ENCODE measurements at regions not wholly inside any gene's neighbourhood (a gene's known extent, or its start where the extent isn't known, plus 50 kb on each side); places are given as distances from the start of the nearest gene placed in this dataset.

- H3K27ac ChIP-seq (ENCODE audit: insufficient read depth, low read length), result no peak overlapping the region
- no peaks in the 10 kb centered on the region for H3K79me2 ChIP-seq (ENCODE audit: control insufficient read depth, insufficient read depth, low read length)
- TF ChIP-seq EZH2 (IDR thresholded peaks at IDR 0.05; ENCODE audit: low read length, missing control alignments), result no peak
- TF ChIP-seq, protein P1, sequence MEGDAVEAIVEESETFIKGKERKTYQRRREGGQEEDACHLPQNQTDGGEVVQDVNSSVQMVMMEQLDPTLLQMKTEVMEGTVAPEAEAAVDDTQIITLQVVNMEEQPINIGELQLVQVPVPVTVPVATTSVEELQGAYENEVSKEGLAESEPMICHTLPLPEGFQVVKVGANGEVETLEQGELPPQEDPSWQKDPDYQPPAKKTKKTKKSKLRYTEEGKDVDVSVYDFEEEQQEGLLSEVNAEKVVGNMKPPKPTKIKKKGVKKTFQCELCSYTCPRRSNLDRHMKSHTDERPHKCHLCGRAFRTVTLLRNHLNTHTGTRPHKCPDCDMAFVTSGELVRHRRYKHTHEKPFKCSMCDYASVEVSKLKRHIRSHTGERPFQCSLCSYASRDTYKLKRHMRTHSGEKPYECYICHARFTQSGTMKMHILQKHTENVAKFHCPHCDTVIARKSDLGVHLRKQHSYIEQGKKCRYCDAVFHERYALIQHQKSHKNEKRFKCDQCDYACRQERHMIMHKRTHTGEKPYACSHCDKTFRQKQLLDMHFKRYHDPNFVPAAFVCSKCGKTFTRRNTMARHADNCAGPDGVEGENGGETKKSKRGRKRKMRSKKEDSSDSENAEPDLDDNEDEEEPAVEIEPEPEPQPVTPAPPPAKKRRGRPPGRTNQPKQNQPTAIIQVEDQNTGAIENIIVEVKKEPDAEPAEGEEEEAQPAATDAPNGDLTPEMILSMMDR (conservative IDR thresholded peaks at IDR 0.05 in 1 of 2, IDR thresholded peaks at IDR 0.05 in 1 of 2; ENCODE audit: low read depth in 1 of 2, low read length in 2 of 2), result no peak
- H2AFZ ChIP-seq (ENCODE audit: low read length), result no peak overlapping the region
- no peaks in the 10 kb centered on the region for H3K36me3 ChIP-seq (ENCODE audit: control insufficient read depth, insufficient read depth, low read length)
- no peak overlapping the region for H3K9ac ChIP-seq (ENCODE audit: insufficient read depth, low read length)
- H3K27me3 ChIP-seq (ENCODE audit: control insufficient read depth, insufficient read depth, low read length), result no peaks in the 10 kb centered on the region
- no peaks in the 10 kb centered on the region for H3K9me3 ChIP-seq (ENCODE audit: control insufficient read depth, insufficient read depth, low read depth, low read length)
- no peaks in the 10 kb centered on the region for H4K20me1 ChIP-seq (ENCODE audit: control insufficient read depth, extremely low read depth, insufficient read depth, low read length)
- H3K4me3 ChIP-seq (replicated peaks in 1 of 4; ENCODE audit: control extremely low read depth in 1 of 4, insufficient read depth in 1 of 4, low read depth in 3 of 4, low read length in 4 of 4), result no peak overlapping the region
- no peaks in the 10 kb centered on the region for H3K4me1 ChIP-seq (ENCODE audit: control insufficient read depth, extremely low read depth, insufficient read depth, low read length)
- no peak for DNase-seq (ENCODE audit: low read depth in 2 of 2)
- H3K4me2 ChIP-seq (ENCODE audit: extremely low read depth, insufficient read depth, low read length), result no peak overlapping the region
These were observed 108.8 kb downstream of the GYPC start for GRCh38 chr2:126764686-126765265.

GRCh38 chr2:126765395-126765794, 109.4 kb downstream of the GYPC start:
- no peak for DNase-seq (ENCODE audit: low read depth in 2 of 2)
- H3K4me2 ChIP-seq (ENCODE audit: extremely low read depth, insufficient read depth, low read length), result no peak overlapping the region
- no peaks in the 10 kb centered on the region for H3K9me3 ChIP-seq (ENCODE audit: control insufficient read depth, insufficient read depth, low read depth, low read length)
- no peaks in the 10 kb centered on the region for H4K20me1 ChIP-seq (ENCODE audit: control insufficient read depth, extremely low read depth, insufficient read depth, low read length)
- H3K27me3 ChIP-seq (ENCODE audit: control insufficient read depth, insufficient read depth, low read length), result no peaks in the 10 kb centered on the region
- no peak overlapping the region for H3K9ac ChIP-seq (ENCODE audit: insufficient read depth, low read length)
- H3K27ac ChIP-seq (ENCODE audit: insufficient read depth, low read length), result no peak overlapping the region
- TF ChIP-seq EZH2 (IDR thresholded peaks at IDR 0.05; ENCODE audit: low read length, missing control alignments), result no peak
- TF ChIP-seq, protein P1 (conservative IDR thresholded peaks at IDR 0.05 in 1 of 2, IDR thresholded peaks at IDR 0.05 in 1 of 2; ENCODE audit: low read depth in 1 of 2, low read length in 2 of 2), result no peak
- H3K36me3 ChIP-seq (ENCODE audit: control insufficient read depth, insufficient read depth, low read length), result no peaks in the 10 kb centered on the region
- no peaks in the 10 kb centered on the region for H3K4me1 ChIP-seq (ENCODE audit: control insufficient read depth, extremely low read depth, insufficient read depth, low read length)
- H3K4me3 ChIP-seq (replicated peaks in 1 of 4; ENCODE audit: control extremely low read depth in 1 of 4, insufficient read depth in 1 of 4, low read depth in 3 of 4, low read length in 4 of 4), result no peak overlapping the region
- H3K79me2 ChIP-seq (ENCODE audit: control insufficient read depth, insufficient read depth, low read length), result no peaks in the 10 kb centered on the region
- H2AFZ ChIP-seq (ENCODE audit: low read length), result no peak overlapping the region

DNA sequence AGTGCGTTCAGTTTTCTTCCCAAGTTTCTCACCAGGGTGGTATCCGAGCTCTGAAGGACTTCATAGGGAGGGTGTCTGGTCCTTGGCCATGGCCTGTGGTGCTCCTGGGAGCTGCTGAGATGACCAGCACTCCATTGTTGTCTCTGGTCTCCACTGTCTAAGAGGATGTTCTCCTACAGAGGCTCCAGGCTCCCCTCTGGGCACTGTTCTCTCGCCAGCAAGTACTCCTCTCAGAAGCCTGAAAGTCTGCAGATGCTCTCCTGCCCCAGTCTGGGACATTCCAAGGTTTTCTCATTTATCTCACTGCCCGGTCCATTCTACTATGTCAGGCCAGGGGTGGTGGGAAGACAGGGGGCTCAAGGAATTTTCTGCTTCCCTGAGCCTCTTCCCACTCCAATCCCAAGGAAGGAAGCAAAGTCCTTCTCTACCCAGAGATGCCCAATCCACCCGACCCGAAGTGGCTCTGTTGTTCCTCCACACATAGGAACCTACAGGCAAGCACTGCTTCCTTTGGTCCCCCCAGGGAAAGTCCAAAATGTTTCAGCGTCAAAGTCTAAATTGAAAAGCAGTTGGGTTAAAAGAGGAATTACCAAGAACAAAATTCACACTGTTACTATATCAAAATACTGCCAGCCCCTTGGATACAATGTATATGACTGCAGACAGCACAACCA, 110.5 kb downstream of the GYPC start:
- Histone ChIP-seq H3K79me2 (ENCODE audit: control insufficient read depth, insufficient read depth, low read length) (no peaks in the 10 kb centered on the region), H3K9me3 (ENCODE audit: control insufficient read depth, insufficient read depth, low read depth, low read length) (no peaks in the 10 kb centered on the region), H4K20me1 (ENCODE audit: control insufficient read depth, extremely low read depth, insufficient read depth, low read length) (no peaks in the 10 kb centered on the region), H3K4me1 (ENCODE audit: control insufficient read depth, extremely low read depth, insufficient read depth, low read length) (no peaks in the 10 kb centered on the region), H3K36me3 (ENCODE audit: control insufficient read depth, insufficient read depth, low read length) (no peaks in the 10 kb centered on the region), H2AFZ (ENCODE audit: low read length) (no peak overlapping the region), H3K27me3 (ENCODE audit: control insufficient read depth, insufficient read depth, low read length) (no peaks in the 10 kb centered on the region), H3K9ac (ENCODE audit: insufficient read depth, low read length) (no peak overlapping the region), H3K4me2 (ENCODE audit: extremely low read depth, insufficient read depth, low read length) (no peak overlapping the region), H3K4me3 (replicated peaks in 1 of 4; ENCODE audit: control extremely low read depth in 1 of 4, insufficient read depth in 1 of 4, low read depth in 3 of 4, low read length in 4 of 4) (no peak overlapping the region), H3K27ac (ENCODE audit: insufficient read depth, low read length) (no peak overlapping the region)
- DNase-seq (ENCODE audit: low read depth in 2 of 2), result no peak
- TF ChIP-seq EZH2 (IDR thresholded peaks at IDR 0.05; ENCODE audit: low read length, missing control alignments), result no peak
